ENCODE measurements at regions not wholly inside any gene's neighbourhood (a gene's known extent, or its start where the extent isn't known, plus 50 kb on each side); places are given as distances from the start of the nearest gene placed in this dataset.

GRCh38 chr4:112884406-112884805 lies 165.0 kb upstream of the ANK2 start:
- WGBS (ENCODE audit: extremely low coverage, insufficient read length, low lambda C conversion rate): no CpG with 5 or more reads among the region's 1 CpG
- peaks cover 15 to 21% of the 10 kb centered on the region in 2 experiments for H3K4me1 Mint-ChIP-seq
- H2BK12ac ChIP-seq (ENCODE audit: insufficient read length, low read depth, low read length): no peak overlapping the region
- no peak for DNase-seq
- no peak overlapping the region for H4K91ac ChIP-seq (ENCODE audit: insufficient read length, low read depth, low read length)
- H3K9ac ChIP-seq (ENCODE audit: extremely low read depth, insufficient read length, low read length): no peak overlapping the region
- H3K23ac ChIP-seq (ENCODE audit: insufficient read length, low read depth, low read length): no peak overlapping the region
- no peaks in the 10 kb centered on the region for H3K79me1 ChIP-seq (ENCODE audit: insufficient read depth, low read depth, low read length, poor library complexity, severe bottlenecking)
- H4K5ac ChIP-seq (ENCODE audit: insufficient read length, low read depth, low read length): no peak overlapping the region
- H3K27me3 Mint-ChIP-seq (ENCODE audit: low read depth): no peaks in the 10 kb centered on the region
- no peaks in the 10 kb centered on the region for H3K23me2 ChIP-seq (ENCODE audit: insufficient read length, low read depth, low read length, poor library complexity, severe bottlenecking)
- no peak overlapping the region for H2BK20ac ChIP-seq (ENCODE audit: low read depth, low read length, poor library complexity, severe bottlenecking)
- H3K4me2 ChIP-seq (ENCODE audit: insufficient read depth, insufficient read length, low read length): no peak overlapping the region
- no peaks in the 10 kb centered on the region for H3K9me3 ChIP-seq (ENCODE audit: control insufficient read depth, low read depth, low read length)
- no peak overlapping the region for H3K14ac ChIP-seq (ENCODE audit: insufficient read depth, low read length)
- no peaks in the 10 kb centered on the region for H3K36me3 Mint-ChIP-seq (ENCODE audit: insufficient read depth in 1 of 3, low read depth in 3 of 3)
- no peak overlapping the region for H4K8ac ChIP-seq (replicated peaks; ENCODE audit: insufficient read length, low read depth, low read length)
- no peak overlapping the region for H2AK5ac ChIP-seq (ENCODE audit: insufficient read length, low read length)
- no peak overlapping the region for H3K4me3 Mint-ChIP-seq
- H2AFZ ChIP-seq (ENCODE audit: low read length): no peak overlapping the region
- no peaks in the 10 kb centered on the region for H3K79me2 ChIP-seq (ENCODE audit: insufficient read depth, low read length)
- no peaks in the 10 kb centered on the region for H3K9me3 Mint-ChIP-seq
- H3K4me1 ChIP-seq (ENCODE audit: insufficient read depth, low read length): no peaks in the 10 kb centered on the region
- H3K56ac ChIP-seq (ENCODE audit: insufficient read length, low read depth, low read length): no peak overlapping the region
- no peak overlapping the region for H3K27ac ChIP-seq (ENCODE audit: insufficient read length, low read depth, low read length)
- H2BK120ac ChIP-seq (ENCODE audit: low read depth, low read length, poor library complexity, severe bottlenecking): no peak overlapping the region
- no peak overlapping the region for H3K18ac ChIP-seq (ENCODE audit: insufficient read length, low read depth, low read length)
- no peak for TF ChIP-seq CTCF (conservative IDR thresholded peaks at IDR 0.05)
- no peak overlapping the region for H2BK5ac ChIP-seq (ENCODE audit: insufficient read length, low read length)
- no peak overlapping the region for H2BK15ac ChIP-seq (ENCODE audit: low read depth, low read length)
- H3K4ac ChIP-seq (ENCODE audit: low read depth, low read length): no peak overlapping the region
- H3K27me3 ChIP-seq (ENCODE audit: insufficient read depth, low read length): no peaks in the 10 kb centered on the region
- H3K27ac Mint-ChIP-seq: peak overlapping the region in 2 of 3 experiments; percentile 19 to 61; a peak in 3 of 7 replicates
- no peak overlapping the region for H3T11ph ChIP-seq (ENCODE audit: low read length)
- no peaks in the 10 kb centered on the region for H4K20me1 ChIP-seq (ENCODE audit: control insufficient read depth, insufficient read depth, insufficient read length)

All from H9 (cell line).